ENCODE measurements at regions not wholly inside any gene's neighbourhood (a gene's known extent, or its start where the extent isn't known, plus 50 kb on each side); places are given as distances from the start of the nearest gene placed in this dataset.
"Not testable (repeated sequence)": the region's sequence is repeated elsewhere in the genome, so short reads cannot be mapped to it uniquely, and the experiment has no call there.

DNA sequence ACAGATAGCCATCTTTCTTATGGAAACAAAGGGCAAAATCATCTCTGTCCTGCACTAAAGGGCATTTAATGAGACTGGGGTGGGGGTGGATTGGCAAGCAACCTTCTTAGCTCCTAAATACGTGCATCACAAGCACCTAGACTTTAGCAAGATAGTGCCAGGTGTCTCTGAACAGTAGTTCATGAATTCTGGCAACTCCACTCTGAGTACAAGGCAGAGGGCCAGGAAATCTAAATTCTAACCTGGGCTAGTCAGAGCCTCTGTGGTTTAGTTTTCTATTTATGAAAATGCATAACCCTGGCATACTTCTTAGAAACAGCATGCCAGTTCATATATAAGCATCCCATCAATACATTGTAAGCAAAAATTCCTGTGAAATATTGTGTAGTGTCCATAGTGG lies 788.5 kb downstream of the MCTP2 start:
- DNase-seq: no peak

DNA sequence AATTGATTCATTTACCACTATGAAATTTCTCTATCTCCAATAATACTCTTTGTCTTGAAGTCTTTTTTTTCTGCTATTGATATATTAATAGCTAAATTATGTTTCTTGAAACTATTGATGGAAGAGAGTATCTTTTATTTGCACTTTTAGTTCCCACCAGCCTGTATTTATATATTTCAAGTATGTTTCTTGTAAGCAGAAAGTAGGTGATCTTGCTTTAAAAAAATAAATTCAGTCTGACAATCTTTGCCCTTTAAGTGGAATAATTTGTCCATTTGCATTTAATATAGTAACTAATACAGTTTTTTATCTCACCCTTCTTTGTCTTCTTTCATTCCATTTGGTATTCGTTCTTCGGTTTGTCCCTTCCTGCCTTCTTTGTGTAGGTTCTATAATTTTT lies 790.5 kb downstream of the MCTP2 start:
- no peak for DNase-seq

GRCh38 chr15:95024351-95024750 lies 793.0 kb downstream of the MCTP2 start:
- DNase-seq: peak; percentile 3

DNA sequence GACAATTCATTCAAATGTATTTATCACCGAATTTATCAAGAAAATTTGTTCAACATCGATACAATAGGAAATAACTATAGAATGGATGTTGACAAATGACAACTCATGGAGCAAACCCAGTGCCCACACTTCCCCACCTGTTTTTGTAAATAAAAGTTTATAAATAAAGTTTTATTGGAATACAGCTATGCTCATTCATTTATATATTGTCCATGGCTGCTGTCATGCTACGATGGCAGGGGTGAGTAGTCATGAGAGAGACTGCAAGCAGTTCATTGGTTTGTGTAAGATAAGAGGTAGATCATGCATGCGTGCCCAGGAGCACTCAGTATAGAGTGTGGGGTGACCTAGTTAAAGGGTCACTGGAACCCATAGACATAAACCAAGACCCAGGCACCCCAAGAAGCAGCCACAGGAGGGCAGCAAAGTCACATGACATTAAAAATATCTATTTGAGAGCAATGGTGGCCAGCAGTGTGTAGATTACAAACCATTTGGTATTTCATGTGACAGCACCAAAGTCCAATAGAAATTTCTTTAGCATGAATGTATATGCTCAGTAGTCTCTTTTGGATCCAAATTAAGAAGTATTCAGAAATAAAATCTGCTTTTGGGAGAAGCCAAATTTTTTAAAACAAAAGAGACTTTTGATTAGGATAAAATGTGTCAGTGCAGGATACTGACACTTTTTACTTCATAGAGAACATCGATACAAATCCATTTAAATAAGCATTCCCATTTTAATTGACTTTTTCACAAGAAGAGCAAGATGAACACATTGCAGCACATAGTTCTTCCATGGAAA lies 794.8 kb downstream of the MCTP2 start:
- DNase-seq: peak; percentile 9

DNA sequence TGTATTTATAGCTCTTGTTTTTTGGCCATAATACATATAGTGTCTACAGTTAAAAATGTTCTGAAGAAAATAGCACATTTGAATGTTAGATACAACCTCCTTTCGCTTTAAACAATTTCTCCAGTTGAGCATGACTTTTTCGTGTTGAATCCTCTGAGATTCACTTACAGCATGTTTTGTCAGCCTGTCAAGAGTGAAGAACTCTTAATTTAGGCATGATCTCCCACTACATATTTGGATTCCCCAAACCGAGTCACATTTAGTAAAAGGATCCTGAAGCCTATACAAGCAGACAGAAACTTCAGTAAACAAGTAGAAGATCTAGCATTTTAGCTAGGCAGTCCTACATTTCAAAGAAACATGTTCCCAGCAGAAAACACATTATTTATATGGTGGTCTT lies 796.6 kb downstream of the MCTP2 start:
- no peak for DNase-seq

- DNase-seq: no peak
These were observed 800.8 kb downstream of the MCTP2 start for GRCh38 chr15:95032156-95032555.

GRCh38 chr15:95035106-95035505 lies 803.7 kb downstream of the MCTP2 start:
- no peak for DNase-seq

DNA sequence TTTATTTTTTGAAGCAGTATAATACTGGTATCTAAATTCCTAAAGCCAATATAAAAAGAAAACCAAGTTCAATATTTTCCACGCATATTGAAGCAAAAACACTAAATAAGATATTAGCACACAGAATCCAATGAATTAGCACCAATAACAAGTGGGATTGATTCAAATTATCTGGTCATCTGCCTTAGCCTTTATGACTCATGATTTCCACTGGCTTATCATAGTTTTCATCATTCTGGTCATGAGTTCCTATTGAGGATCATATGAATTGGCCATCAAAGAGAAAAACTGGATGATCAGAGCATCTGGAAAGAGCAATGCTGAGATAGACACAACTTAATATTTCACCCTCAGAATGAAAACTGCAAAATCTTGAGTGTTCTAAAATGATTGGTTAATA lies 809.9 kb downstream of the MCTP2 start:
- DNase-seq: no peak

DNA sequence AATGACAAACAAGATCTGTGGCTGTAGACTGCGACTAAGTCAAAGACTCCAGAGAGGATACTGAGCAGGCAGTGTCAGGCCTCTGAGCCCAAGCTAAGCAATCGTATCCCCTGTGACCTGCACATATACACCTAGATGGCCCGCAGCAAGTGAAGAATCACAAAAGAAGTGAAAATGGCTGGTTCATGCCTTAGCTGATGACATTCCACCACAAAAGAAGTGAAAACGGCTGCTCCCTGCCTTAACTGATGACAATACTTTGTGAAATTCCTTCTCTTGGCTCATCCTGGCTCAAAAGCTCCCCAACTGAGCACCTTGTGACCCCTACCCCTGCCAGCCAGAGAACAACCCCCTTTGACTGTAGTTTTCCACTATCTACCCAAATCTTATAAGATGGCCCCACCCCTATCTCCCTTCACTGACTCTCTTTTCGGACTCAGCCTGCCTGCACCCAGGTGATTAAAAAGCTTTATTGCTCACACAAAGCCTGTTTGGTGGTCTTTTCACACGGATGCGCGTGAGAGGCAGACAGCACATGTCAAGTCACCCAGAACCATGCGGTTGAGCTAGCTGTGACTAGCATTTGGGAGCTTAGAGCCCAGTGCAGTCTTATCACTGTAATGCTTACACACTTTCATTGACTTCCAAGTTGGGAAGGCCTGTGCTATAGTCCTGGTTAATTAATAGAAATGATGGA lies 812.0 kb downstream of the MCTP2 start:
- not testable (repeated sequence) for DNase-seq

- DNase-seq: no peak
These were observed 812.6 kb downstream of the MCTP2 start for GRCh38 chr15:95043933-95044313.

DNA sequence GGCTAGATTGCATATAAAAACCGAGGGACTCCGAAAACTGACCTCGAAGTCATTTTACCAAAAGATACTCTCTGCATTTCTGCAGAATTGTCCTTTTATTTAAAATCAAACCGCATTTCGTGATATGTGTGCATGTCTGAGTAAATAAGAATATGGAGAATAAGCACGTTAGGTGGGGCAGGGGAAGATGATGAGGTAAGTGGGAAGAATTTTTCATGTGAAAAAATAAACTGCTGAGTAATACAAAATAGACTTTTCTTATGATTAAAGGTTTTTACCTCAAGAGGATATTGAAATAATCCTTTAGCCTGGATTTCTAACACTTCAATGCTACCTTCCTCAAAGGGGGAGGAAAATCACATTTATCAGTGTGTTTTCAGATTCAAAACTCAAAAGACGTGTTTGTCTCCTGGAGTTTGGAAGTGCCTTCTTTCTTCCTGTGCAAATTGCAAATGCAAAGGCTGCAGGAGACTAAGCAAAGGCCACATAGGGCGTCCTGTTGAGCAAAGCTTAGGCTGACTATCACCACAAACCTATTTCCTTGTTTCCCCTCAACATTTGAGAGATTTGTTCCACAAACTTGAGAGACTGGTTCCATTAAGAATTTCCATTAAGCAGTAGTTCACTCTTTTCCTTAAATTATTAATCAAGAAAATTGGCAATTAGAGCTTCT lies 813.5 kb downstream of the MCTP2 start:
- no peak for DNase-seq

DNA sequence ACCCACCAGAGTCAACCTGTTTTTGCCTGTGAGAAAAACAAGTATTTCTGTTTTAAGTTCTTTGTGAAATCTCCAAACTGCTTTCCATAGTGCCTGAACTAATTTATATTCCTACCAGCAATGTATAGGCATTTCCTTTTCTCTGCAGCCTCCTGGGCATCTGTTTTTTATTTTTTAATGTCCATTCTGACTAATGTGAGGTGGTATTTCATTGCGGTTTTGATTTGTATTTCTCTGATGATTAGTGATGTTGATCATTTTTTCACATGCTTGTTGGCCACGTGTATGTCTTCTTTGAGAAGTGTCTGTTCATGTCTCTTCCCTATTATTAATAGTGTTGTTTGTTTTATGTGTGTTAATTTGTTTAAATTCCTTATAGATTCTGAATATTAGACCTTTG lies 820.5 kb downstream of the MCTP2 start:
- DNase-seq: no peak

DNA sequence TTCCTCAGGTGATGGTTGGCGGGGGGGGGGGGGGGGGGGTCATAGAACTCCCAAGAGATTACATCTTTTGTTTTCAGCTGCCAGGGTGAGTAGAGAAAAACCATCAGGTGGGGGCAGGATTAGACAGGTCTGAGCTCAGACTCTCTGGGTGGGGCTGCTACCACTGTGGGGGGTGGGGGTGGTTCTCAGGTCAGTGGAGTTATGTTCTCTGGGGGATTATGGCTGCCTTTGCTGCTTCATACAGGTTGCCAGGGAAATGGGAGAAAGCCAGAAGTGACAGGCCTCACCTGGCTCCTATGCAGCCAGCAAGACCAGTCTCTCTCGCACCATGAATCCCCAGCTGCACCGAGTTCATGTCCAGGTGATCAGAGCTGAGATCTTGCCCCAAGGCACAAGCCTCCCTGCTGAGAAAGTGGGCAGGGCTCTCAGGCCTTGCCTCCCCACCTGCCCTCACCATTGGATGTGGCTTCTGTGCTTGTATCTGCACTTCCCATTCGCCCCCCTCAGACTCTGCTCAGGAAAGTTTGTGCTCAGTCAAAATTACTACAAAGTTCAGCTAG lies 828.1 kb downstream of the MCTP2 start:
- no peak for DNase-seq

DNA sequence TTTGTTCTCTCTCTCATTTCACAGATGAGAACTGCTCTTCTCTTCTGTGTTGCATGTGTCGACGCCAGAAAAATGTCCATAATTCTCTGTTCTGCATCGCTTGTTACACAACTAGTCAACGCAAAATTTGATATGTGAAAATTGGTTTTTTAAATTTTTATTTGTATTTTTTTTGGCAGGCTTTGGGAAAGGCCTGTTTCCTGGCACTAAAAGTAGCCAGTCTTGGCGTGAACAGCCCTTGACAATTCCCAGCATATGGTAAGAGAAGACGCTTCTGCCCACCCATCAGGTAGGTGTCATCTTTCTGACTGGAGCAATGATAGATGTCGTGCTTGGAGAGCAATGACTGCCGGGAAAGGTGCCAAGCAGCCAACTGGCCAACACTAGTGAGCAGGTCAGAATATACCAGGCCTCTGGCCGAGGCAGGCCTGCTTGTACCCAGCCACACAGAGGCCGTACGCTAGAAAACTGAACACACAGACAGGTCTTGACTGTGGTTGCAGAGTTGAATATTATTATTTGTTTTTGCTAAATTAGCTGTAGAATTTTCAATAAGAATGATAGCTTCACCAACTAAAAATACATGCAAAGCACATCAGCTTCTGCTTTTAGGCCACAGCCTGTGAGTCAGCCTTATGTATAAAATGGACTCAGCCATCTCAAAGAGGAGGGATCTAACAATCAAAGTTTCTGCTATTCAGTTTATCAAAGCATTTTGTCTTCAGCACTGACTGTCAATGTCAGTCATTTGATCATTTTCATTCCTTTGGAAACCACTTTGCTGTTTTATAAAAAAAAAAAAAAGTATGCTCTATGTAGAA lies 837.5 kb downstream of the MCTP2 start:
- DNase-seq: no peak

- DNase-seq: no peak
These were observed 844.7 kb downstream of the MCTP2 start for GRCh38 chr15:95075792-95076677.

DNA sequence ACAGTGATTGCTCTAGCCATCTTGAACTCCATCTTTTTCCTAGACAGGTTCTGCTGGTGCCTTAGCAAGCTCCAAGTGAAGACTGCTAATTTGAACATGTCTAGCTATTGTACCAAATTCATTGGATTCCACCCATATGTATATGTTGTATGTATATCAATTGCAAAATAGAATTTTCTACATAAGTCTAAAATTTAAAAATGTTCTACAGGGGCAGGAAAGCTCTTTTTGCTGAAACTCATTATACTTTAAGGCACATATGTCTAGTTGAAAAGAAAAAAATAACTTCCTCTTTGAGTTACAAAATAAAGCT lies 845.3 kb downstream of the MCTP2 start:
- DNase-seq: no peak

- DNase-seq: no peak
These were observed 846.6 kb downstream of the MCTP2 start for GRCh38 chr15:95078003-95078402.

DNA sequence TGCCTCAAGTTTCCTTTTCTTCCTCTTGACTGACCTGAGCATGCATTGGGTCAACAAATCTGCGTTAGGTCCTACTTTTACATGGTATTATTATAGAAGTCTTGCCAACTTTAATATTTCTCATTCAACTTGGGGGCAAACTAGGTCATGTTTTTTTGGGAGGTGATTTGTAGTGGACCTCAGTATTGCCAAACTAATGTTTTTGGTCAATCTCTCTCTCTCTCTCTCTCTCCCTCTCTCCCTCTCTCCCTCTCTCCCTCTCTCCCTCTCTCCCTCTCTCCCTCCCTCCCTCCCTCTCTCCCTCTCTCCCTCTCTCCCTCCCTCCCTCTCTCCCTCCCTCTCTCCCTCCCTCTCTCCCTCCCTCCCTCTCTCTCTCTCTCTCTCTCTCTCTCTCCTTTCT lies 848.9 kb downstream of the MCTP2 start:
- not testable (repeated sequence) for DNase-seq

GRCh38 chr15:95085056-95085455 lies 853.7 kb downstream of the MCTP2 start:
- peak; percentile 28 for DNase-seq

- no peak for DNase-seq
These were observed 855.3 kb downstream of the MCTP2 start for GRCh38 chr15:95086531-95087252.

DNA sequence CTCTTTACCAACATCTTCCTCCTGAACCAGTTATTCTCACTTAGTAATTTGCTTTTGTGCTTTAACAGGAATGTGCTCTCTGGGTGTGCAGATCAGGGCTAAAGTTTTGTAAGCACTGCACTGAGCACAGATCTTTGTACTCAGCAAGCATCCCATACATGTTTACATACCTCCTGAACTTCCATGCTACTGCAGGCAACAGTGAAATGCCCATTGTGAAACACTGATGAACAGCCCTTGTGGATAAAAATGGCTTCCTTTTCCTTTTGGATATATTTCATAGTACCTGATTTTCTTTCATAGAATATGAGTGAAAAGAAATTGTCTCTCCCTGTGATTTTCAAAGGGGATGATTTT lies 855.9 kb downstream of the MCTP2 start:
- DNase-seq: no peak
